ENCODE measurements at regions not wholly inside any gene's neighbourhood (a gene's known extent, or its start where the extent isn't known, plus 50 kb on each side); places are given as distances from the start of the nearest gene placed in this dataset.
"Not testable (repeated sequence)": the region's sequence is repeated elsewhere in the genome, so short reads cannot be mapped to it uniquely, and the experiment has no call there.

- no peak for DNase-seq (ENCODE audit: extremely low read depth in 1 of 11, low read depth in 9 of 11, low spot score in 4 of 11)
These were observed 107.7 kb upstream of the KYNU start for GRCh38 chr2:142769761-142770160.

DNA sequence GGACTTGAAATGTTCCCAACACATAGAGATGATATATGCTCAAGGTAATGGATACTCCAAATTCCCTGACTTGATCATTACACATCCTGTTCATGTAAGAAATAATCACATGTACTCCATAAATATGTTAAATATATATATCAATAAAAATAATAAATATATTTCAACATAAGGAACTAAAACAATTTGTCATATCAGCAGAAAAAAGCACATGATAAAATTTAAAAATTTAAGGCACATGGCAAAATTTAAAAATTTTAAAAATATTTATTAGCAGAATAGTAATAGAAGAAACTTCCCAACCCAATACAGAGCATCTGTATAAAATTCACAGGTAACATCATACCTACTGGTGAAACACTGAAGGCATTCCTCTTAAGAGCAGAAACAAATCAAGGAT is 109.6 kb upstream of the KYNU start:
- DNase-seq (ENCODE audit: extremely low read depth in 1 of 11, low read depth in 9 of 11, low spot score in 4 of 11) = no peak

DNA sequence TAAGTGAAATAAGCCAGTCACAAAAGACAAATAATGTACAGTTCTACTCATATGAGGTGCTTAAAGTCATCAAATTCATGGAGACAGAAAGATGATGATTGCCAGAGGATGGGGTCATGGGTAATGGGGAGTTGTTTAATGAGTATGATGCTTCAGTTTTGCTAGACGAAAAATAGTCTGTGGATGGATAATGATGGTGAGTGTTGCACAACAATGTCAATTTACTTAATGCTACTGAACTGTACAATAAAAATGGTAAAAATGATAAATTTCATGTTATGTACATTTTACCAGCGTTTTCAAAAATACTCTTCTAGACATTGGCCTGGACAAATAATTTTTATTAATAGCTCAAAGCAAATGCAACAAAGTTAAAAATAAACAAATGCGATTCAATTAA is 118.5 kb upstream of the KYNU start:
- no peak for DNase-seq (ENCODE audit: extremely low read depth in 1 of 11, low read depth in 9 of 11, low spot score in 4 of 11)

DNA sequence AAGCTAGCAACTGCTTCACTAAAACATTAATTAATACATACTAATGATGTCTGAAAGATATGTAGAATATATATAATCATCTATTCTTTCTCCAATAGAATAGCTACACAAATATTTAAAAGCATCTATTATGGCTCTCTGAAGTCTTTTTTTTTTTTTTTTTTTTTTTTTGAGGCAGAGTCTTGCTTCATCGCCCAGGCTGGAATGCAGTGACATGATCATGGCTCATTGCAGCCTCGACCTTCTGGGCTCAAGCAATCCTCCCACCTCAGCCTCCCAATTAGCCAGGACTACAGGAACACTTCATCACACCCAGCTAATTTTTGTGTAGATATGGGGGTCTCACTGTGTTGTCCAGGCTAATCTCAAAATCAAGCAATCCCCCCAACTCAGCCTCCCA is 120.4 kb upstream of the KYNU start:
- no peak for DNase-seq (ENCODE audit: extremely low read depth in 1 of 11, low read depth in 9 of 11, low spot score in 4 of 11)

- no peak for DNase-seq (ENCODE audit: extremely low read depth in 1 of 11, low read depth in 9 of 11, low spot score in 4 of 11)
These were observed 121.0 kb upstream of the KYNU start for GRCh38 chr2:142756430-142756829.

DNA sequence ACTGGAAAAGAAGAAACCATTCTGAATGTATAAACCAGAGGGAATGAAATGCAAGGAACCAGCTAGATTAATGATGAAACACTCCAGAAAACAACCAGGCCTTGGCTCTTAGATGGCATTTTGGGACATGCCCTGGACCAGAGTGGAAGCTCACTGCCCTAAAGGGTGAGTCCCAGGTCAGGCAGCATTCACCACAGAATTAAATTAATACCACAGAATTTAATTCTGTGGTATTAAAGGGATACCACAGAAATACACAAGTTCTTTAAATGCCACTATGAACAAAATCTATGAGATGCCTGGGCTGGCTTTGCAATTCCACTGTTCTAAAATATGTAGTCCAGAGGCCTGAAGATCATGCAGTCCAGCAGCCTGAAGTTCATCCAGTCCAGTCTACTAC is 122.3 kb upstream of the KYNU start:
- DNase-seq (ENCODE audit: extremely low read depth in 1 of 11, low read depth in 9 of 11, low spot score in 4 of 11) = no peak

DNA sequence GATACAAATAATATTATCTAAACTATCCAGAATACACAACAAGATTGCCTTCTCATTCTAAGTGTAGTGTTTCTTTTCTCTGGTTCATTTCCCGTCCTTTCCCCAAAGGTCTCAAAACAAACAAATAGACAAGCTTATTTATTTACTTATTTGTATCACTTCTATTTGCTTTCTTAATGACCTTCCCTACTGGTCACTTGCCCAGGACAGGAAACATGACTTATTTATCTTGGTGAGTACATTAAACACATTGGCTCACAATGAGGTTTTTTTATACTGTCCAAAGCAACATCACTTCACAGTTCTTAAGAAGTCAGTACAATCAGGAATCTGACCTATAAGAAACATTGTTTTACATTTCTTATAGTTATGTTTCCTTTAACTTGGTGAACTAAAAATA is 123.3 kb upstream of the KYNU start:
- no peak for DNase-seq (ENCODE audit: extremely low read depth in 1 of 11, low read depth in 9 of 11, low spot score in 4 of 11)

DNA sequence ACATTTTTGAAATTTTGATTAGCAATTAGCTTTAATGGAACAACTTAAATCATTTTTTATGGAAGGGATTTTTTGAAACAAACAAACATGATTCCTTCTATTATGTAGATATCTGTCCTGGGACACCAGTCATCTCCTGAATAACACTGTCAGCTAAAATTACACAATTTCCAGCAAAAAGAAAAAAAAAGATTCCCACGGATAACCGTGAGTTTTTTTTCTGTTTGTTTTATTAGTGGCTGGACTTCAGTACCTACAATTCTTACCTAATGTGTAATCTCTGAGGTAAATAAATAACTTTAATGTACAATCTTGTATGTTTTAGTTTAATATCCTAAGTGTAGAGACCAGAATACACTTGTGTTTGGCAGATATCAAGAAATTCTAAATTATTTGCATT is 126.6 kb upstream of the KYNU start:
- no peak for DNase-seq (ENCODE audit: extremely low read depth in 1 of 11, low read depth in 9 of 11, low spot score in 4 of 11)

DNA sequence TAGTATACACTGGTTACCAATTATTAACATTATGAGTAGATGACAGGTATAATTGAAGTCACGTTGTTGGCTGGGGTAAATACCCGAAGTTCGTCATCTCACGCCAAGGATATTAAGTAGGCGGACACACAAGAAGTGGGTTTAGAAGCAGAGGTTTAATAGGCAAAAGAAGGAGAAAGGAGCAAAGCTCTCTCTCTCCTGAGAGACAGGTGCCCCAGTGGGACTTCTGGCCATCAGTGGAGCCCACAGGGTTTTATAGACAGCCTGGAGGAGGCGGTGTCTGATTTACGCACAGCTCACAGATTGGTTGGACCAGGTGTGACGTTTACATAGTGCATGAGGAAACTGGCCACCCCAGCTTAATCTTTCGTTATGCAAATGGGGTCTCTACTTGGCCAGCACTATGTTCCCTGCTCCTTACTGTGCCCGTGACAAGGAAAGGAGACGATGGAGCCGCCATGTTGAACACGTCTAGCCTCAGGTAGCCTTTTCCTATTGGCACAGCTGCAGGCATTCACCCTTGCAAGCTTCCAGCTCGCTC is 128.8 kb upstream of the KYNU start:
- DNase-seq (ENCODE audit: extremely low read depth in 1 of 11, low read depth in 9 of 11, low spot score in 4 of 11) = no peak

GRCh38 chr2:142745691-142746090 is 131.8 kb upstream of the KYNU start:
- no peak for DNase-seq (ENCODE audit: extremely low read depth in 1 of 11, low read depth in 9 of 11, low spot score in 4 of 11)

DNA sequence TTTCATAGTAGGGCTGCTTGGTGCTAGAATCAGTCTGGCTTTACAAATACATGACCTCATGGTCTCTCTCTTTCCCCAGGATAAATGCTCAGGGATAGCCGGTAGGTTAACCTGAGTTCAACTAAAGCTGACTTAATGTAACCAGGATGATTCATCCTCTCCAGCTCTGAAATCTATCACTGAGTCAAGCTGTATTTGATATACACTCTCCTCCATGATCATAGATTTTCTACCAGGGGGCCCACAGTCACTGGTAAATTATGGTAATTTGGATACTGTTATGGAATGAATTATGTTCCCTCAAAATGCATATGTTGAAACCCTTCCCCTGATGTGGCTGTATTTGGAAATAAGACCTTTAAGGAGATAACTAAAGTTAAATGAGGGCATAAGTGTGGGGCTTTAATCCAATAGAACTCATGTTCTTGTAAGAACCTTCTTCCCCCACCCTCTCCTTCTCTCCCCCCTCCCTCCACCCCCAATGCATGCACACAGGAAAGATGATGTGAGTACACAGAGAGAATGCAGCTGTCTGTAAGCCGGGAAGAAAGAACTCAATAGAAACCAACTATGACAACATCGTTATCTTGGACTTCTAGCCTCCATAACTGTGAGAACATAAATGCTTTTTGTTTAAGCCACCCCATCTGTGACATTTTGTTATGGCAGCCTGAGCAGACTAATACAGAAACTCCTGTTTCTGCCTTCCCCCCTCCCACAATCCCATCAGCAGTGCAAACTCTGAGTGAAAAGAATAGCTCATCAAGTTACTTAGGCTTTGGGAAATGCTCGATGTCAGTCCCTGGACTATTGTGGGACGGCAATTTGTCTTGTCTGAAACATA is 134.9 kb upstream of the KYNU start:
- no peak for DNase-seq (ENCODE audit: extremely low read depth in 1 of 11, low read depth in 9 of 11, low spot score in 4 of 11)

DNA sequence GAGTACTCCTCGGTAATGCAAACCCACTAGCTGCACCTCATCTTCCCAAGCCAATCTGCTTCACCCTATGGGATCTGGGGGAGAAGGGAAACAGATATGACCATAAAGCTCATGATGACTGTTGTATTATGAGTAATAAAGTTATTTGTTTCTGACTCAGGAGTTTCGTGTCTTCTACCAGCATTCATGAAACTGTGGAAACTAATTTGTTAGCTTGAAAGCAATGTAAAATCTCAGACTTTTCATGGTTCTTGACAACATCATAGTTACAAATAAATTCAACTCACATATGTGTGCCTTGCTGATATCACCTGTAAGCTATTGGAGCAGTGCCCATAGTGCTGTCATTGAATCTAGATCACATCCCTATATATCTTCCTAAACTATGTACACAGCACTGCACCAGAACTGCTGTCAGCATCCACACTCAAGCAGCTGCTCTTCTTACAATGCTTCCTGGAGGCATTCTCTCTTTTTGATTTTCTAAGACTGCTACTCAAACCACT is 135.6 kb upstream of the KYNU start:
- no peak for DNase-seq (ENCODE audit: extremely low read depth in 1 of 11, low read depth in 9 of 11, low spot score in 4 of 11)

- no peak for DNase-seq (ENCODE audit: extremely low read depth in 1 of 11, low read depth in 9 of 11, low spot score in 4 of 11)
These were observed 142.7 kb upstream of the KYNU start for GRCh38 chr2:142734770-142735169.

DNA sequence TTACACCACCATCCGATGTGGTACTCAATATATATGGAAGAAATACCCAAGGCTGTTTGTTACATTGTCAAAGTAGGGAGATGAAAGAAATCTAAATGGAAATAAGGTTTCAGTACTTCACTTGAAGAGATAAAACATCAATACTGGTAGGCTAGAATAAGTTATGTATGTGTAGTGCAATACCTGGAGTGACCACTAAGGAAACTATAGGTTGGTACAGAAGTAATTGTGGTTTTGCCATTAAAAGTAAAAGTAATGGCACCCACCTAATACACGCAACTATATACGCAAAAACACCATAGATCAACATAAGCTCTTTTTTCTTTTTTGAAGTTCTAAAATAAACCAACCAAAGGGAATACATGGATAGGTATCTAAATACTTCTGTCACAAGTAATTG is 143.2 kb upstream of the KYNU start:
- DNase-seq (ENCODE audit: extremely low read depth in 1 of 11, low read depth in 9 of 11, low spot score in 4 of 11) = no peak

- not testable (repeated sequence) for DNase-seq (ENCODE audit: extremely low read depth in 1 of 11, low read depth in 9 of 11, low spot score in 4 of 11)
These were observed 147.7 kb upstream of the KYNU start for GRCh38 chr2:142729814-142730213.

DNA sequence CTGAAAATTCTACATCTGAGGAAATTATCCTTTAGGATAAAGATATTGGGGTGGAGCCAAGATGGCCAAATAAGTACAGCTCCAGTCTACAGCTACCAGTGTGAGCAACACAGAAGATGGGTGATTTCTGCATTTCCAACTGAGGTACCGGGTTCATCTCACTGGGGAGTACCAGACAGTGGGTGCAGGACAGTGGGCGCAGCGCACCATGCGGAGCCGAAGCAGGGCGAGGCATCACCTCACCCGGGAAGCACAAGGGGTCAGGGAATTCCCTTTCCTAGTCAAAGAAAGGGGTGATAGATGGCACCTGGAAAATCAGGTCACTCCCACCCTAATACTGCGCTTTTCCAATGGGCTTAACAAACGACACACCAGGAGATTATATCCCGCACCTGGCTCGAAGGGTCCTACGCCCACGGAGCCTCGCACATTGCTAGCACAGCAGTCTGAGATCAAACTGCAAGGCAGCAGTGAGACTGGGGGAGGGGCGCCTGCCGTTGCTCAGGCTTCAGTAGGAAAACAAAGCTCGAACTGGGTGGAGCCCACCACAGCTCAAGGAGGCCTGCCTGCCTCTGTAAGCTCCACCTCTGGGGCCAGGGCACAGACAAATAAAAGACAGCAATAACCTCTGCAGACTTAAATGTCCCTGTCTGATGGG is 149.5 kb upstream of the KYNU start:
- DNase-seq (ENCODE audit: extremely low read depth in 1 of 11, low read depth in 9 of 11, low spot score in 4 of 11) = not testable (repeated sequence)

DNA sequence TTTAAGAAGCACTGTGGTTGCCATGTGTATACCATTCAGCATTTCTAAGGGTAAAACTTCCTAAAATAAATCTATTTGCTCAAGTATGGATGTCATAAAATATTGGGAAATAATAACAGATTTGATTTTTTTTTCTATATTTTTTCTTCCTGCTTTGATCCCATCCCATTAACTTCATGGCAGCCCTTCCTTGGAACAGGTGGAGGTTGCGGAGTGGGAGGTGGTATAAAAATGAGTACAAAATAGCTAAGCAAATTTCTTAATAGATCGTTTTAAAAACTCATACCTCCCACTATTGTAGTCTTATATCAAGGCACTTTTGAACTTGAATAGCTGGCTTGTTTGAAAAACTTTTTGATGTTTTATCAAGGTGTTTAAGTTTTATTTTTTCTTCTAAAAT is 152.1 kb upstream of the KYNU start:
- no peak for DNase-seq (ENCODE audit: extremely low read depth in 1 of 11, low read depth in 9 of 11, low spot score in 4 of 11)

DNA sequence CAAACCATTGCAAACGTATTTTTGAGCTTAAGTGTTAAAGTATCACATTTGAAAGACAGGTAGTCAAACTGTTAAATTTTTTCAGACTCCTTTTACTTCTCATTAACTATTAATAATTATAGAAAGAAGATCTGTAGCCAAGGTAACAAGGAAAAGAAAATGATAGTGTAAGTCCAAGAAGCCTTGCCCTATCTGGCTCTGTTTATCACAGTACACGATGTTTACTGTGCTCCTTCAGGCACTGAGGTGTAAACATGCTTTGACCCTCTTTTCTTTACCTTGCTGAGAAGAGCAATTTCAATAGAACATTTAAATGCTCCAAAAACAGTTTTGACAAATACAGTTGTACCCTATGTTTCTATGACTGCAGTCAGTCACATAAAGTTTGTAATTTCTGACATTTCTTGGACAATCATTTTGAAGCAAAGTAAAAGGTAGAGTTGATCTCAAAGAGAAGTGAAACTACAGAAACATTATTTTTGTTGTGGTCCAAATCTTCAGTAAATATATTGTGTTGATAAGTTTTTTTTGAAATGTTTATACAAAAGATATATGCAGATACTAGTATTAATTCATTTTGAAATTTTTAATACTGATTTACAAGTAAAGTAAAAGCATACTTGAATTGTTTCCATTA is 152.6 kb upstream of the KYNU start:
- DNase-seq (ENCODE audit: extremely low read depth in 1 of 11, low read depth in 9 of 11, low spot score in 4 of 11) = no peak

DNA sequence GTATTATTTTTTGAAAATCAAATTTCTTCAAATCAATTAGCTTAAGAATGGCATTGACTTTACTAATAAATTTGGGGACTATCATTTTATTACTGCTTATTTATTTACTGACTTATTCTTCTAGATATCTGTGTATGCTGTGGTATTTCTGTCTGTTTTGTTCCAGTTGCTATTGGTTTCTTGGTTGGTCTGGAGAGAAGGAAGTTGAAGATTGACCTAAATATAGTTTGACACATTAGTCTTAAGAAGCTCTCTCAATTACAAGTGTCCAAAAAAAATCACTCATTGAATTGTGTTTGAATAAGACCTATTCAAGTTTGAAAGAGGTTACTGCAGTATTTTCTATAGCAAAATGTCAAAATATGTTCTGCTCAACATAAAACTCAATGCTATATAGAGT is 153.3 kb upstream of the KYNU start:
- DNase-seq (ENCODE audit: extremely low read depth in 1 of 11, low read depth in 9 of 11, low spot score in 4 of 11) = no peak

GRCh38 chr2:142723236-142723635 is 154.2 kb upstream of the KYNU start:
- DNase-seq (ENCODE audit: extremely low read depth in 1 of 11, low read depth in 9 of 11, low spot score in 4 of 11) = no peak

Measured in renal cortex interstitium (tissue), 11 donors.